Adipocyte (in vitro differentiated cells): ENCODE measurements at regions not wholly inside any gene's neighbourhood (a gene's known extent, or its start where the extent isn't known, plus 50 kb on each side); places are given as distances from the start of the nearest gene placed in this dataset.

ENCODE experiments used
- DNase-seq: peaks from one replicate; pipeline ENCODE4 v3.0.0-alpha.2; 2015; ENCODE audit warnings: low read depth
- H3K27me3 ChIP-seq: replicated peaks from 2 replicates; pipeline ENCODE4 v1.7.0; 2013; ENCODE audit warnings: mild to moderate bottlenecking, low read length, moderate library complexity; ENCODE audit not compliant: control insufficient read depth, insufficient read depth
- H3K36me3 ChIP-seq: 2 replicates; pipeline ENCODE4 v1.7.0; 2013; ENCODE audit warnings: low read length, mild to moderate bottlenecking, moderate library complexity; ENCODE audit not compliant: control insufficient read depth, insufficient read depth, severe bottlenecking
- H3K4me1 ChIP-seq: 2 replicates; pipeline ENCODE4 v1.7.0; 2013; ENCODE audit warnings: mild to moderate bottlenecking, low read length, moderate library complexity; ENCODE audit not compliant: control insufficient read depth, insufficient read depth
- H3K4me3 ChIP-seq: 2 replicates; pipeline ENCODE4 v1.7.0; 2013; ENCODE audit warnings: mild to moderate bottlenecking, low read length, moderate library complexity
- H3K9ac ChIP-seq: 2 replicates; pipeline ENCODE4 v1.7.0; 2013; ENCODE audit warnings: mild to moderate bottlenecking, low read length, moderate library complexity
- H3K9me3 ChIP-seq: 2 replicates; pipeline ENCODE4 v1.7.0; 2013; ENCODE audit warnings: mild to moderate bottlenecking, low read length, moderate library complexity; ENCODE audit not compliant: control insufficient read depth

- Histone ChIP-seq H3K4me1 (peaks cover 30% of the 10 kb centered on the region), H3K27me3 (no peaks in the 10 kb centered on the region), H3K36me3 (no peaks in the 10 kb centered on the region), H3K4me3 (no peak overlapping the region), H3K9me3 (no peaks in the 10 kb centered on the region), H3K9ac (no peak overlapping the region)
- no peak for DNase-seq
Measured at GRCh38 chr7:106776618-106777347, 88.3 kb upstream of the PIK3CG start.

- Histone ChIP-seq H3K9me3 (no peaks in the 10 kb centered on the region), H3K4me1 (peaks cover 23% of the 10 kb centered on the region), H3K36me3 (no peaks in the 10 kb centered on the region), H3K27me3 (no peaks in the 10 kb centered on the region), H3K4me3 (no peak overlapping the region), H3K9ac (no peak overlapping the region)
- DNase-seq, result no peak
Measured at GRCh38 chr7:106777674-106778299, 87.3 kb upstream of the PIK3CG start.

GRCh38 chr7:106778656-106779250 is 86.3 kb upstream of the PIK3CG start:
- no peaks in the 10 kb centered on the region for H3K27me3 ChIP-seq
- no peaks in the 10 kb centered on the region for H3K9me3 ChIP-seq
- H3K4me3 ChIP-seq, result no peak overlapping the region
- no peak overlapping the region for H3K9ac ChIP-seq
- no peaks in the 10 kb centered on the region for H3K36me3 ChIP-seq
- DNase-seq, result no peak
- H3K4me1 ChIP-seq, result peaks cover 20% of the 10 kb centered on the region

- Histone ChIP-seq H3K4me3 (no peak overlapping the region), H3K9ac (no peak overlapping the region), H3K36me3 (no peaks in the 10 kb centered on the region), H3K4me1 (peaks cover 17% of the 10 kb centered on the region), H3K27me3 (no peaks in the 10 kb centered on the region), H3K9me3 (no peaks in the 10 kb centered on the region)
- no peak for DNase-seq
Measured at GRCh38 chr7:106779877-106780276, 85.2 kb upstream of the PIK3CG start.

GRCh38 chr7:106781007-106781406 is 84.1 kb upstream of the PIK3CG start:
- no peak for DNase-seq
- Histone ChIP-seq H3K36me3 (no peaks in the 10 kb centered on the region), H3K9ac (no peak overlapping the region), H3K9me3 (no peaks in the 10 kb centered on the region), H3K27me3 (no peaks in the 10 kb centered on the region), H3K4me3 (no peak overlapping the region), H3K4me1 (peaks cover 6% of the 10 kb centered on the region)

- Histone ChIP-seq H3K9me3 (no peaks in the 10 kb centered on the region), H3K4me1 (peaks cover 4% of the 10 kb centered on the region), H3K36me3 (no peaks in the 10 kb centered on the region), H3K9ac (no peak overlapping the region), H3K4me3 (no peak overlapping the region), H3K27me3 (no peaks in the 10 kb centered on the region)
- no peak for DNase-seq
Measured at GRCh38 chr7:106781828-106782544, 83.1 kb upstream of the PIK3CG start.

- Histone ChIP-seq H3K4me3 (no peak overlapping the region), H3K36me3 (no peaks in the 10 kb centered on the region), H3K9me3 (no peaks in the 10 kb centered on the region), H3K9ac (no peak overlapping the region), H3K27me3 (no peaks in the 10 kb centered on the region), H3K4me1 (peaks cover 4% of the 10 kb centered on the region)
- no peak for DNase-seq
Measured at GRCh38 chr7:106783286-106783685, 81.8 kb upstream of the PIK3CG start.

GRCh38 chr7:106788637-106789036 is 76.4 kb upstream of the PIK3CG start:
- H3K4me3 ChIP-seq, result no peak overlapping the region
- H3K9me3 ChIP-seq, result no peaks in the 10 kb centered on the region
- no peaks in the 10 kb centered on the region for H3K27me3 ChIP-seq
- no peaks in the 10 kb centered on the region for H3K36me3 ChIP-seq
- no peak for DNase-seq
- H3K9ac ChIP-seq, result no peak overlapping the region
- H3K4me1 ChIP-seq, result no peaks in the 10 kb centered on the region

GRCh38 chr7:106791526-106791925 is 73.6 kb upstream of the PIK3CG start:
- Histone ChIP-seq H3K36me3 (no peaks in the 10 kb centered on the region), H3K4me3 (no peak overlapping the region), H3K9ac (no peak overlapping the region), H3K4me1 (no peaks in the 10 kb centered on the region), H3K27me3 (no peaks in the 10 kb centered on the region), H3K9me3 (no peaks in the 10 kb centered on the region)
- DNase-seq, result no peak

GRCh38 chr7:106792233-106792926 is 72.7 kb upstream of the PIK3CG start:
- DNase-seq, result no peak
- H3K4me3 ChIP-seq, result no peak overlapping the region
- no peaks in the 10 kb centered on the region for H3K27me3 ChIP-seq
- H3K4me1 ChIP-seq, result no peaks in the 10 kb centered on the region
- H3K9ac ChIP-seq, result no peak overlapping the region
- no peaks in the 10 kb centered on the region for H3K36me3 ChIP-seq
- H3K9me3 ChIP-seq, result peaks cover 3% of the 10 kb centered on the region
